Fibroblast of lung (primary cell): ENCODE measurements at regions not wholly inside any gene's neighbourhood (a gene's known extent, or its start where the extent isn't known, plus 50 kb on each side); places are given as distances from the start of the nearest gene placed in this dataset.

ENCODE experiments used
- DNase-seq, 2 donors: peaks; one replicate each; pipeline versions ENCODE4 v3.0.0 to v3.0.0-alpha.2; 2010; ENCODE audit warnings: low read depth in 2 of 2
- H2AFZ ChIP-seq: 2 replicates; pipeline ENCODE4 v1.5.1; 2012; ENCODE audit warnings: low read length, control low read depth, inconsistent platforms
- H3K27ac ChIP-seq: 2 replicates; pipeline ENCODE4 v1.5.1; 2011; ENCODE audit warnings: low read length, control low read depth; ENCODE audit not compliant: insufficient read depth
- H3K27me3 ChIP-seq: 2 replicates; pipeline ENCODE4 v1.5.1; 2011; ENCODE audit warnings: mild to moderate bottlenecking, low read length; ENCODE audit not compliant: control insufficient read depth, insufficient read depth
- H3K36me3 ChIP-seq: 2 replicates; pipeline ENCODE4 v1.5.1; 2011; ENCODE audit warnings: low read length; ENCODE audit not compliant: control insufficient read depth, insufficient read depth
- H3K4me1 ChIP-seq: 2 replicates; pipeline ENCODE4 v1.5.1; 2011; ENCODE audit warnings: low read length; ENCODE audit not compliant: control insufficient read depth, insufficient read depth; ENCODE audit errors: extremely low read depth
- H3K4me2 ChIP-seq: 2 replicates; pipeline ENCODE4 v1.5.1; 2011; ENCODE audit warnings: low read length, control low read depth; ENCODE audit not compliant: insufficient read depth; ENCODE audit errors: extremely low read depth
- H3K4me3 ChIP-seq, 4 experiments: fragments of 200-600 bp in 1 of 4; sonication (generic) in 1 of 4; replicated peaks in 1 of 4; 2 replicates each; pipeline ENCODE4 v1.5.1; 2011 to 2016; ENCODE audit warnings: low read length in 4 of 4, low read depth in 3 of 4, mild to moderate bottlenecking in 3 of 4, control low read depth in 2 of 4, inconsistent platforms in 1 of 4, mixed read lengths in 1 of 4; ENCODE audit not compliant: insufficient read depth in 1 of 4; ENCODE audit errors: control extremely low read depth in 1 of 4
- H3K79me2 ChIP-seq: 2 replicates; pipeline ENCODE4 v1.5.1; 2012; ENCODE audit warnings: mild to moderate bottlenecking, low read length, inconsistent platforms; ENCODE audit not compliant: control insufficient read depth, insufficient read depth
- H3K9ac ChIP-seq: 2 replicates; pipeline ENCODE4 v1.5.1; 2011; ENCODE audit warnings: mild to moderate bottlenecking, low read length, control low read depth; ENCODE audit not compliant: insufficient read depth
- H3K9me3 ChIP-seq: 2 replicates; pipeline ENCODE4 v1.5.1; 2012; ENCODE audit warnings: low read depth, low read length; ENCODE audit not compliant: control insufficient read depth, insufficient read depth
- H4K20me1 ChIP-seq: 2 replicates; pipeline ENCODE4 v1.5.1; 2011; ENCODE audit warnings: low read length; ENCODE audit not compliant: control insufficient read depth, insufficient read depth; ENCODE audit errors: extremely low read depth
- CTCF ChIP-seq, 2 donors: IDR thresholded peaks in 1 of 2; conservative IDR thresholded peaks in 1 of 2; 1 replicate in 1 of 2; 2 replicates in 1 of 2; pipeline ENCODE4 v1.5.1; 2011 to 2012; ENCODE audit warnings: low read length in 2 of 2, control low read depth in 1 of 2, inconsistent platforms in 1 of 2, low read depth in 1 of 2, mild to moderate bottlenecking in 1 of 2
- EZH2 ChIP-seq: IDR thresholded peaks from 2 replicates; pipeline ENCODE4 v1.5.1; 2012; ENCODE audit warnings: low read length, control low read depth, mild to moderate bottlenecking; ENCODE audit errors: missing control alignments

GRCh38 chrX:8232406-8232805, 61.3 kb upstream of the VCX2 start:
- Histone ChIP-seq H3K9me3 (no peaks in the 10 kb centered on the region), H3K27ac (no peak overlapping the region)

GRCh38 chrX:8233091-8233490, 62.0 kb upstream of the VCX2 start:
- peak in 1 of 2 donors; percentile 69 for DNase-seq
- Histone ChIP-seq H3K27ac (no peak overlapping the region), H3K79me2 (no peaks in the 10 kb centered on the region), H3K9ac (no peak overlapping the region), H3K4me2 (no peak overlapping the region), H3K9me3 (no peaks in the 10 kb centered on the region), H3K4me1 (no peaks in the 10 kb centered on the region), H3K27me3 (no peaks in the 10 kb centered on the region), H4K20me1 (no peaks in the 10 kb centered on the region), H3K4me3 (no peak overlapping the region), H3K36me3 (no peaks in the 10 kb centered on the region), H2AFZ (no peak overlapping the region)
- no peak for TF ChIP-seq CTCF (conservative IDR thresholded peaks at IDR 0.05 in 1 of 2, IDR thresholded peaks at IDR 0.05 in 1 of 2; ENCODE audit: low read depth in 1 of 2, low read length in 2 of 2)
- no peak for TF ChIP-seq EZH2

More at GRCh38 chrX:8232406-8232805, 61.3 kb upstream of the VCX2 start:
- Histone ChIP-seq H3K4me3 (no peak overlapping the region), H3K4me1 (no peaks in the 10 kb centered on the region), H3K4me2 (no peak overlapping the region), H3K9ac (no peak overlapping the region), H3K79me2 (no peaks in the 10 kb centered on the region), H2AFZ (no peak overlapping the region), H4K20me1 (no peaks in the 10 kb centered on the region), H3K27me3 (no peaks in the 10 kb centered on the region), H3K36me3 (no peaks in the 10 kb centered on the region)
- TF ChIP-seq EZH2 (no peak), CTCF (conservative IDR thresholded peaks at IDR 0.05 in 1 of 2, IDR thresholded peaks at IDR 0.05 in 1 of 2; ENCODE audit: low read depth in 1 of 2, low read length in 2 of 2) (no peak)
- peak in 1 of 2 donors; percentile 36 for DNase-seq

GRCh38 chrX:8235026-8235425, 64.0 kb upstream of the VCX2 start:
- Histone ChIP-seq H3K79me2 (no peaks in the 10 kb centered on the region), H3K36me3 (no peaks in the 10 kb centered on the region), H3K27me3 (no peaks in the 10 kb centered on the region), H3K4me1 (no peaks in the 10 kb centered on the region), H3K4me3 (no peak overlapping the region), H3K27ac (no peak overlapping the region), H3K4me2 (no peak overlapping the region), H3K9ac (no peak overlapping the region), H3K9me3 (no peaks in the 10 kb centered on the region), H2AFZ (no peak overlapping the region), H4K20me1 (no peaks in the 10 kb centered on the region)
- TF ChIP-seq EZH2 (no peak), CTCF (conservative IDR thresholded peaks at IDR 0.05 in 1 of 2, IDR thresholded peaks at IDR 0.05 in 1 of 2; ENCODE audit: low read depth in 1 of 2, low read length in 2 of 2) (no peak)
- peak; percentile 2 to 78 for DNase-seq
